ENCODE measurements at regions not wholly inside any gene's neighbourhood (a gene's known extent, or its start where the extent isn't known, plus 50 kb on each side); places are given as distances from the start of the nearest gene placed in this dataset.

- TF ChIP-seq CTCF (IDR thresholded peaks at IDR 0.05; ENCODE audit: low read length) (no peak), EZH2 (IDR thresholded peaks at IDR 0.05; ENCODE audit: borderline replicate concordance, low read length) (no peak)
These were observed 59.1 kb downstream of the ZNF467 start for GRCh38 chr7:149714081-149714909.
